ENCODE measurements at regions not wholly inside any gene's neighbourhood (a gene's known extent, or its start where the extent isn't known, plus 50 kb on each side); places are given as distances from the start of the nearest gene placed in this dataset.

DNA sequence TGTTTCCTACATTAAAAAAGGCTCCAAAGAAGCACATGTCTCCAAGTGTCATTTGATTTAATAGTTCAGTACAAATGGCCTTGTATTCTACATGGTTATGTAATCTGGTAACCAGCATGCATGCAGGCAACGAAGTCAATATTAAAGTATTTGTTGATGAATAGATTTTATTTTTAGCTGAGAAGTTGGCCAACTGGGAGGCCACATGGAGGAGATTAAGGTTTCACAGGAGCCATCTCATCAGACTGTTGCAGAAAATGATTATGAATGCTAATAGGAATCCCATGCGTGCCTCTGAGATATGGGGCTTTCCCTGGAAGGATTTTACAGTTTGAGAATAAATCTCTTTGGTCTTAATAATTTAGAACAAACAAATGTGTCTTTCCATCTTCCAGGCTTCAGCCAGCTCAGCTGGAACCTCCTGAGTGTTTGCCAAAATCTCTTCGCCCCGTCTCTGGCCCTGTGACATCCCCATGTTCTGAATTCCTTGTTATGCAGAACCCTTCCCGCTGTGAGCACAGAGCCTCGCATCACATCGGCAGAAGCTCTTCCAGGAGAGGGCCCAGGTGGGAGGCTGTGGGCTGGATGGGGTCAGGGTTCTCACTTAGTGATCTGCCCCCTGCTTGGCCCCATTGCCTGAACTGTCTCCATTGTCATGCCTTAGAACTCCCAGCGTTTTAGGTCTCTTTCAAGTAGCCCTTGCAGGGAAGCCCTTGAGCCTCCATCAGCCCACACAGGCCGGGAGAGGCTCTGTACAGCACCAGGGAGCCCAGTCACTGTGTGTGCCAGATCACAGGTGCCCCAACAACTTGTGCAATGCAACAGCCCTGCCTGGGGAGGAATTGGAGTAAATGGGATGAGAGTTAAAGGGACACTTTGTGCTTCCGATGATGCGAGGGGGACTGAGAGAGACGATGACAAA is 190.5 kb upstream of the TWIST2 start:
- DNase-seq: no peak

DNA sequence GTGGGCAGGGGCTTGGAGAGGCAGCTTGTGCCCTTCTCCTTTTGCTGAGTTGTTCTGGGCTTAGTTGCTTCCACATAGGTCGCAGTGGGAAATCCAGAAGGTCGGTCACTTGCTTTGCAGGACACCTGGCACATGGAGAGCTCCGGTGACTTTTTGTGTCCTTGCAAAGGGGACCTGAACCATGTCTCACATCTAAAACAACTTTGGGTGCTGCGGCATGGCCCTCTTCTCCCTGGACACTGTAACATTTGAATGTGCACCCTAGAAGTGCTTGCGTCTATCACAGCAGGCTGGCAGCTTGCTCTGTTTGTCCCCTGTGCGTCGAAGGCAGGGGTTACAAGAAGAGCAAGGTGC is 189.9 kb upstream of the TWIST2 start:
- DNase-seq: no peak

DNA sequence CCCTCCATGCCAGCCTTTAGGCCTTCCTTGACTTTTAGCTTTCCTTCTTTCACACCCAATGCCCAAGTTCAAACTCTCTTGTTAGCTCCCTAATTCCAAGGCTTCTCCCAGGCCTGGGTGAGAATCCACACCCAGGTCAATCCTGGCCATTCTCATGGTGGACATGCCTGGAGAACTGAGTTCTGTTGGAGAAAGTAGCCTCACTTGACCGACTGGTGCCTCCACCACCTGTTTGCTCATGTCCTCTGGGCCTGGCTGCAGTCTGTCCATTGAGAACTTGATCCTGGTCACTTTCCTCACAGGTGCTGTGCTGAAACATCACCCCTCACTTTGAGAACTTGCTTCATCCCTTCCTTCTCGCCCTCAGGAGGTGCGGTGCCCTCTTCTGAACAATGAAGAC is 189.1 kb upstream of the TWIST2 start:
- DNase-seq: no peak

DNA sequence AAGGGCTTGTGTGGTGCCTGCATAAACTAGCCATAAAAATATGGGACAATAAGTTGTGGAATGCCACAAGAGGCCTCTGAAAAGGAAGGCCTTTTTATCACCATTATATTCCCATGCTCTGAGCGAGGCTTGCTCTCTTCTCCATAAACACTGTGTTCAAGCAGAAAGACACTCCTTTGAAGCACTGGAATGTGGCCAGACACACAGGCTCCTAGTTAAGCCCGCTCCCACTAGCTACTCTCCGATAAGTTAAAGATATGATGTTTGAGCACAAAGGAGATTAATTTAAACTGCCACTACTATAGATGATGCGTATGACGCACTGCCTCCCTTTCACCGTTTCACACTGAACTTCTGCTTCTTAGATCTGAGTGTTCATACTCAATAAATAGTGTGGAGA is 188.7 kb upstream of the TWIST2 start:
- DNase-seq: no peak

DNA sequence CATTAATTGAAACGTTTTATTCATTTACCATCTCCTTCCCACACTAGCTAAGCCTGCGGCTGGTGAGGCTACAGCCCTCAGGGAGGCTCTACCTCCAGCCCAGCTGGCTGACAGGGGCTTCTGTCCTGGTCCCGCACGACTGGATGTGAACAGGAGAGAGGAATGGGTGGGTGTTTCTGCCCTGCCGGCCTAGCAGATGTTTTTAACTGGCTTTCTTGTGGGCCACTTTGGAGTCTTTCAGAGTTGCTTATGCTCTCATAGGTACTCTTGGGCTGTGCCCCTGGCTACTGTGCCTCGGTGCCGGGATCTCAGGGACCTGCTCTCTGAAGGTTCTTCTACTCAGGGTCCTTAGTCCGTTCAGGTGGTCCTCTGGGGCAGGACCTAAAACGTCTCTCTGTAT is 184.3 kb upstream of the TWIST2 start:
- no peak for DNase-seq

DNA sequence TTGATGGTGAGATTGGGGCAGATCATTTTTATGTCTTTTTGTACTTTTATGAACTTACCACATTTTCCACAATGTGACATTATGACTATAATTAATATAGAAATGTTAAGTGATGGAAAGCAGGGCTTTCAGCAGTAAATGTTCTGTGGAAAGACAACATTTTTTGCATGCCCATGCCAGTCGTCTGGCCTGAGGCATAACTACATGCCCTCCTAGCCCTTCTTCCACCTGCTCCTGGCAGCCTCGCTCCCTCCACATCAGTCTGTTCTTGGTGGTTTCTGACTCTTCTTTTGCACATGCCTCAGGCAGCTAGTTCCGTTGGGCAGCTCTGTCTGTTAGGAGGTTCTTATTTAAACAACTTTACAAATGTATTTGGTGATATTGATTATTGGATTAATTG is 182.0 kb upstream of the TWIST2 start:
- no peak for DNase-seq

DNA sequence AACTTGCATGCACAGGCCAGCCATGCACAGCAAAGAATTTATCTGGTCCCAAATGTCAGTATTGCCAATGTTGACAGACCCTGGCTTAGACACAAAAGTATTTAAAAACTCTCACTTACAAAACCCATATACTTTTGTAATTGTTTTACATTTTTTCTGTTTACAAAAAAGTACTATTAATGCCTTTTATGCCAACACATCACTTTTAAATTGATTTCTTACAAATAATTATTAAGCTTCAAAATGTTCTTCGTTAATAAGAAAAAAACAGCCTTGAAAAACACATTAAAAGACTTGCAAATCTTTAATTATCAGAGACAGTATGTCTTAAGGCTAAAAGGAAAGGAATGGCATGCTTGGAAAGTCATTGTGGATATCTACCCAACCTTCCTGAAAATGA is 181.3 kb upstream of the TWIST2 start:
- no peak for DNase-seq

DNA sequence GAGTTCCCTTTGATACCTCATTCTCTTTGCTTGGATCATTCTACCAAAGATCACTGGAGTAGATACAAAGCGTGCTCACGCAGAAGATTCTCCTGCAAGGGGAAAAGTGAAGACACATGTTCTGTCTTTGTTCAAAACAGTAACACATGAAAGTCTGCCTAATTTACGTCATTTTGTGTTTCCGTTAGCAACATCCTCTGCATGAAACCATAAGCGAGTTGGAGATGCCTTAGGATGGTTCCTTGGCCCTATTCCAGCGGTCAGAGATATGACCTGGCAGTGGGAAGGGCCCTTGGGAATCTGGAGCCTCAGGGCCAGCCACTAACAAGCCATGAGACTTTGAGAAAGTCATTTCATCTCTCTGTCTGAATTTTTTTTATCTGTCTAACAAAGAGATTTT is 180.9 kb upstream of the TWIST2 start:
- no peak for DNase-seq

DNA sequence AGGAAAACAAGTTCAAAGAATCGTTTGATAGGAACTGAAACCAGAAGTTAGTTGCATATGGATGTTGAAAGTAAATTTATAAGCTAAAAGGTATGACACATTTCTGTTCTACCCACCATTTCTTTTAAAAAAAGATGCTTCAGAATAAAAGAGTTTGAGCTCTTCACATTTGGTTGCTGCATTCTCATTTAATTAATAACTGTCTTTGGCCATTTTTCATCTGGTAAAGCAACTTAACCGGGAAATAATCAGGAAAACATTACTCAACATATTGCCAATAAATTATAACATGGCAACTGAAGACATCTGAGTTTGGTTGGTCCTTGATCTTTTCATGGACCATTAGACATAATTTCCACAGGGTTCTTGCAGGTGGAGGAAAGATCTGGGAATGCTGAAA is 180.2 kb upstream of the TWIST2 start:
- no peak for DNase-seq

DNA sequence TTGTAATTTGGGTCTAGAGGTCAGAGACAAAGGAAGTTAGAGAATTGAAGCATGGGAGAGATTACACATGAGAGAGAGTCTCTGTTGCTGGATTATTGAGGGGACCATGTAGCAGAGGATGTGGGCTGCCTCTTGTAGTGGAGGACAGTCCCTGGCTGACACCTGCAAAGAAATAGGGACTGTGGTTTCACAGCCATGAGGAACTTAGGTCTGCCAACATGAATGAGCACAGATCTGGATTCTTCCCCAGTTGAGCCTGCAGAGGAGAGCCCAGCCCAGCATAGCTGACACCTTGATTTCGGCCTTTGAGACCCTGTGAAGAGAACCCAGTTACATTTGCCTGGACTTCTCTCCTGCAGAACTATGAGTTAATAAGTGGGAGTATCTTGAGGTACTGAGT is 179.5 kb upstream of the TWIST2 start:
- DNase-seq: no peak

DNA sequence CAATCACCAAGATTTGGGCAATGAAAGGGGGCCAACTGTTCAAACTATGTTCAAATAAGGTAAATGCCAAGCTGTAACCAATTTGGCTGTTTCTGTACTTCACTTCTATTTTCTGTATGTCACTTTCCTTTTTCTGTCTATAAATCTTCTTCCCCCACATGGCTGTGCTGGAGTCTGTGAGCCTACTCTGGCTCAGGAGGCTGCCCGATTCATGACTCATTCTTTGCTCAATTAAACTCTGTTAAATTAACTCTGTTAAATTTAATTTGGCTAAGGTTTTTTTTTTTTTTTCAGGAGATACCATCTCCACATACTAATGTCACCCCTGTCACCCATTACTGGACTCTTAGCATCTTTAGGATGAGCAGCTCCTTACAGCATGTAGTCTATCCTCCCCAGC is 178.8 kb upstream of the TWIST2 start:
- DNase-seq: peak in 1 of 2 experiments; percentile 1

DNA sequence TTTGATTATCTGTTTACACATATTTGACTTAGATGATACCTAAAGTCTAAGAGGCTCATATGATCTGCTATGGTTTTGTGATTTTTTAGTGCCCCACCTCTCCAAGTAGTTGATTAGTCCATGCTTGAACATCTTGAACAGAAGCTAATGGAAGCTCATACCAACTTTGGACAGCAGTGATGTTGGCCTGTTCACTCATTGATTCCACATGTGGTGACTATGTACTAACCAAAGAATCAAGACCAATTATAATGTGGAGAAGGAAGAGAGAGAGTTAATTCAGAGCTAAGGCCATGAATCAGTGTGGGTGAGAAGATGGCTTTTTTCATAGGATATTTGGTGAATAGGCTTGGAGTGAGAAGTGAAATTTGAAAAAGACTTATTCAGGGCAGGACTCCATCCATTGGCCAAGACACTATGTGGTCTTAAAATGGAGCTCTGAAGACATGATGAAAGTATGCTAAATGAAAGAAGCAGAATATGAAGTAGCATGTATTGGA is 178.3 kb upstream of the TWIST2 start:
- no peak for DNase-seq

DNA sequence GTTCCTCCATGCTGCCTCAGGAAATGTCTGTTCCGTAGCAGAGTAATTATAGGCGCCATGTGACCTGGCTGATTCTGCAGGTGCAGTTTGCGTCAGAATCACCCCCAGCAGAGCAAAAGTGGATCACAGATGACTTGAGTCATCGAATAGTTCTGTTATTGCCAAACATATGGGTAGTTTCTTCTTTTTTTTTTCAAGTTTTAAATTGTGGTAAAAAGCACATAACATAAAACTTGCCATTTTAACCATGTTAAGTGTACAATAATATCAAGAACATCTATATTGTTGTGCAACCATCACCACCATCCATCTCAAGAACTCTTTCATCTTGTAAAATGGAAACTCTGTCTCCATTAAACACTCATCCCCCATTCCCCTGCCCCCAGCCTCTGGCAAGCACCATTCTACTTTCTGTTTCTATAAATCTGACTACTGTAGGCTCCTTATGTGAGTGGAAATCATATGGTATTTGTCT is 177.7 kb upstream of the TWIST2 start:
- DNase-seq: no peak

DNA sequence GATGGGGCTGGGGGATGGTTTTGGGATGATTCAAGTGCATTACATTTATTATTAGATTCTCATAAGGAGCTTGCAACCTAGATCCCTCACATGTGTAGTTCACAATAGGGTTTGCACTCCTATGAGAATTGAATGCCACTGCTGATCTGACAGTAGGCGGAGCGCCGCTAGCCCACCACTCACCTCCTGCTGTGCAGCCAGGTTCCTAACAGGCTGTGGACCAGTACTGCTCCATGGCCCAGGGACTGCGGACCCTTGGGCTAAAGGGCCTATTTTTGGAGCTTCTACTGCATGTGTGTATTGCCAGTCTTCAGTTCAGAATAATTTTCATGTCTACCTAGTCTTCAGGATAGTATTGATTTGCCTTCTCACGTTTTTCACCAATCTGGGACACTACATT is 165.3 kb upstream of the TWIST2 start:
- DNase-seq: no peak

DNA sequence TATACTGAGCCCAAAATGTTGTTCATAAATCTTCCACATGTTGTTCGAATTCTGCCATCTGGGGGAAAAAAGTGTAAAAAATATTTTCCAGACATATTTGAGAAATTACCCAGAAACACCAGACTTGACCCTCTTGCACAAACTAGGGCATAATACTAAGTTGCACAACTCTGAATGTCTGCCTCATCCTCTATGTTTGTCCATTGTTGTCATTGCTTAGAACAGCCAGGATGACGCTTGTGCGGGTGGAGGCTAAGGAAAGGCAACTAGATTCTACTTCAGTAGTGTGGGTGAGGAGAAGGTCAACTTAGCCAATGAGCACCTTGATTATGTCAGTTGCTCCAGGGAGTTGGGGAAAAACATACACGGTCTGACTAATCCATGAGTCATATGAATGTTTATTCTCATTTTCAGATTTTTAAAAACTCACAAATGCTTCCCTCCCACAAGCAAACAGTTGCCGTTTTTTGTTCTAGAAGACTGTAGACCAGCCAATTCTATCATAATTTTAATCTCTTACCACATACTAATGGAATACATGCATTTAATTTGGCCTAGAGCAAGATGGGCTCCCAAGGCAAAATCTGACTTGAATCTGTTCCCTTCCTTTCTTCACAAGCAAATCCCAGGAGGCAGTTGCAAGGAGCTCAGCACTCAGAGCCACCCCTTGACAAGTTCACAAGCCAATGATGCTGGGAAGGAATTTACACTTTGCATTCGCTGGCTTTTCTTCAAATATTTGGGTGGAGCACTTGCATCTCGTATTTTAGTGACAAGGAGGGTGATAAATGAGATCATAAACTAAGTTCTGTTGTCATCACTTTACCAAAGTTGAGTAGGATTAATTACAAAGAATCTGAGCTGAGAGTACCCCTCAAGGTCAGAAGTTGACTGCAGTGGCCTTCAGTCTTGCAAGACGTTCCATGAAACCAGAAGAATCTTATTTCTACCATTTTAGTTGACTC is 163.2 kb upstream of the TWIST2 start:
- DNase-seq: no peak

DNA sequence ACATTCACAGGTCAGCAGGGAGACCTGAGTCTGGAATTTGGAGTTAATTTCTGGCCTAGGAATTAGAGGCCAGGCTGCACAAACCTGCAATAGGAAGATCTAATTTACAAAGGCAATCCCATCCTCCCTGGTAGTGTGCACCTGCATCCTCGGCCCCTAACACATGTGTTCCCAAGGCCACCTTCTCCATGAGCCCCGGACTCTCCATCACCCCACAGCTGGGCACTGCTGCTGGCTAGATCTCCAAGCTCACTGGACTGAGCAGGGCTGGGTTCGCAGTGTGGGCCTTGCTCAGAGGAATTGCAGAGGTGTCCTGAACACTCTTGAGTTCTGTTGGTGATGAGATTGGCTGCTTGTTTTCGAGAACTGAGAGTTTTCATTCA is 162.6 kb upstream of the TWIST2 start:
- no peak for DNase-seq

DNA sequence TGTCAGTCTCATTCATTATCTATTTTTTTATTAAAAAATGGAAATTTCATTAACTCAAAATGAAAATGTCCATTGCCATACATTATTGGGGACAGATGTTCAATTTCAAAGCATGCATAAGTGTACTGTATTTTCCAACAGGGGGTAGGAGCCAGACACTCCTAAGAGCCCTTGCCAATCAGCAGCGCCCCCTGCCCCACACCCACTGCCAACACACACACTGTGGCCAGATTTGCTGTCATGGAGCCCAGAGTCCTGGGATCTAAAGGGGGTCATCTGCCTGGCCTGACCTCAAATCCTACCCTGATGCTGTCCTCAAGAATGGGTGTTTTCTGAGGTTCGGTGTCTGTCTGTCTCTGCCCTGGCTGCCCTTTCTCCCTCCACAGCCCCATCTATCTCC is 162.2 kb upstream of the TWIST2 start:
- no peak for DNase-seq

DNA sequence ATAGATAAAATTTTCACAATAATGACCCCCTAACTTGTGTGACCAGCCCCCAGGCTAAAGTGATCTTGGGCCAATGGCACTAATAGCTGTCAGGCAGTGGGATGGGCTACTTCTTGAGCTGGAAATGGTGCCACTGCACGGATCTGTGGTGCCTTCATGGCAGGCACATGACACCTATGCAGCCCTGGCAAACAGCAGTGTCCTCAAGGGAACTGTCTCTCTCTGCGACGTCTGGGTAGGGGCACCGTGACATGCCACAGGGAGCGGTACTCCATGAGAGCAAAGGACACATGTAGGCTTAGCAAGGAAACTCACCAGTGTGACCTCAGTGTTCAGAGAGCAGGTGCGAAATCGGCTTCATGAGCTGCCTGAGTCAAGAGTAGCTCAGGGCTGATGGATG is 161.7 kb upstream of the TWIST2 start:
- DNase-seq: no peak

DNA sequence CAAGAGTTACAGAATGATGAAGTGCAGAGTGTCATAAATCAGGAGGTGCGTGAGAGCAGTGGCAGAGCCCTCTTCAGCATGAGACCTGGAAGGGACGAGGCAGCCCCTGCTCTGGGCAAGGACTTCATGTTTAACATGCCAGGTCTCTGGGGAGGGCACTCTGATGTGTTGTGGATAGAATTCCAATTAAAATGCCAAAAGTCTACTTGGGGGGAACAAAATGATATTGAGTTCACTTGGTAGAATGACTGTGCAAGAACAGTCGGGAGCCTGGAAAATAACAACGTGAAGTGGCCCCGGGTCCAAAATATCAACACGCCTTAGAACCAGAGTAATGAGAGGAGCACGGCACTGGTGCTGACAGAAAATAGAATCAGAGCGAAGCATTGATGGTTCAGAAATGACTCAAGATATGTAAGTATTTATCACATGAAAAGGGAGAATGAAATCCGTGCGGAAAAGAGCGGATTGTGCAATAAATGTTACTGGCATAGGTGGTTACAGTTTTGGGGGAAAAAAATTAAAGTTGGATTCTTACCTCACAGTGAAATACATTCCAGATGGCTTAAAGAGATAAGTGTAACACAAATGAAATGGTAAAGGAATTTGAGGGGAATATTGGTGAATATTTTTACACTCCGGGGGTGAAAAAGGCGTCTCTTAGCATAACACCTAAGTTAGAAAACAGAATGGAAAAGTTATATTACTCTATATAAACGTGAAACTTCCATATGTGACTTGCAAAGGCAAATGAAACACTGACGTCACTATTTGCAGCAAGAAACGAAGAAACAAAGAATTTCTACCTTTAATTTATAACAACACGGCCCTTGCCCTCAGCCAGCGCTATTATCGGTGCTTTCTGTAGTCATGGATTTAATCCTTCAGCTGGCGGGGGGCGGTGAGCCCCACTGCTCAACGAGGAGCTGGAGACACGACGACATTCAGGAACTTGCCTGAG is 159.4 kb upstream of the TWIST2 start:
- no peak for DNase-seq

DNA sequence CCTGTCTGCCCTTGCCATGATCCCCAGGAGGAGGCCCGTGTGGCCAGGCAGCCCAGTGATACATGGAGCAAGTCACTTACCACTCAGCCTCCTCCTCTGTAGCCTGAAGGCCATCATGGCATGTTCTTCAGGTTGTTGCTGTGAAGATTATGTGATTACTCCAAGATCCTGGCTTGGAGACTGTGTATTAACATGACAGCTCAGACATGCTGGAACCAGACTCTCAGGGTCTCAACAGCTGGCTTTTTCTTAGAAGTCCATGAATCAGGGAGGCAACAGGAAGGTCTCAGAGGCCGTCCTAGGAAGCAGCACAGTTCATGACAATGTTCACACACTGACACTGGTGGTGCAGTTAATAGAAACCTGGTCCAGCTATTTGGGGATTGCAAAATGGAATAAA is 158.6 kb upstream of the TWIST2 start:
- DNase-seq: no peak

DNA sequence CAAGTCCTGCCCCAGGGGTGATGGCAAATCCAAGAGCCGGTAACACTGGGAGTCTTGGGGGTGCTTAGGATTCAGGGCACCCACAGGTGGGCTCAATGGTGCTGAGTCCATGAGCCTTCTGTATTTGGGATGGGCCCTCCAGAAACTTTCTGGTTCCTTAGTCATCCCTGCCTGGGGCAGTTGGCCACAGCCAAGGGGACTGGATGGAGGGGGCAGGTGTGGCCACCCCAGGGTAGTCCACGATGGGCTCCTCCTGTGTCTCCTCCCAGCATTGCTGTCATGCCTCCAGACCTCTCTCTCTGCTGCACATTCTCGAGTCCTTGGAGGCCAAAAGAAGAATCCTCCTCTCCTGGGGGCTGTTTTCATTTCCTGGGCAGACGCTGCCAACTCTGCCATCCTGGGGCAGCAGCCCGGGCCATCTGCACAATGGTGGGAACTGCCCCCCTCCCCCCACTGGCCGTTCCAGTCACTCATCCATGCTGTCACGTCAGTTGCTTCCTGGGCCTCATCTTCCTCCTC is 158.0 kb upstream of the TWIST2 start:
- DNase-seq: no peak

DNA sequence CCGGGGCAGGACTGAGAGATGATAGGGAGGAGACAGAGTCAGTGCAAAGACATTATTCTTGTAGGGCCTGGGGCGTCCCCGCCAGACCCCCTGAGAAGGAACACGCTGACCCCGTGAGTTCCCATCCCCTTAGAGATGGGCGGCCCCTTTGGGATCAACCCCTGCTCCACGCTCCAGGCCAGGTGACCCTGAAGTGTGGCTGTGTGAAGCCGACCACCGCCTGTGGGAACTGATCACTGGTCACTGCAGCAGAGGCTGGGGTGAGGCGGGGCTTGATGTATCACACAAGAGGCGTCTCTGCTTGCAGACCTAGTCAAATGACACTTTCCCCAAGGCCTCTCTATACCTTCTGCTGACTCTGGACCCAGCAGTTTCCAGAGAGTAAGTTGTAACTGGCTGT is 157.4 kb upstream of the TWIST2 start:
- DNase-seq: no peak
